GM23338 (cell line): ENCODE measurements at regions not wholly inside any gene's neighbourhood (a gene's known extent, or its start where the extent isn't known, plus 50 kb on each side); places are given as distances from the start of the nearest gene placed in this dataset.

ENCODE experiments used
- ATAC-seq: fragments of 200-7000 bp; cut with Tn5 transposase; 3 replicates; pipeline ENCODE4 v1.9.1; 2020
- DNase-seq: peaks from one replicate; pipeline ENCODE4 v3.0.0-alpha.2; 2015; ENCODE audit warnings: low spot score
- H2AFZ ChIP-seq: fragments of 200-600 bp; sonication (generic); 2 replicates; pipeline ENCODE4 v1.8.0; 2016; ENCODE audit warnings: antibody characterized with exemption, mild to moderate bottlenecking, moderate library complexity
- H3F3A ChIP-seq: fragments of 200-600 bp; sonication (generic); replicated peaks from 2 replicates; pipeline ENCODE4 v1.8.0; 2017; ENCODE audit warnings: antibody characterized with exemption, mixed run types, low read depth
- H3K27ac ChIP-seq: fragments of 200-600 bp; sonication (generic); 2 replicates; pipeline ENCODE4 v1.6.1; 2016; ENCODE audit warnings: low read depth
- H3K27me3 ChIP-seq: fragments of 200-600 bp; sonication (generic); 2 replicates; pipeline ENCODE4 v1.8.0; 2016; ENCODE audit warnings: mild to moderate bottlenecking, mixed run types, moderate library complexity; ENCODE audit not compliant: insufficient read depth
- H3K36me3 ChIP-seq: fragments of 200-600 bp; sonication (generic); 2 replicates; pipeline ENCODE4 v1.8.0; 2016; ENCODE audit warnings: mild to moderate bottlenecking; ENCODE audit not compliant: insufficient read depth
- H3K4me1 ChIP-seq: fragments of 200-600 bp; sonication (generic); 2 replicates; pipeline ENCODE4 v1.8.0; 2016; ENCODE audit warnings: mild to moderate bottlenecking, moderate library complexity; ENCODE audit not compliant: insufficient read depth
- H3K4me2 ChIP-seq: fragments of 200-600 bp; sonication (generic); 2 replicates; pipeline ENCODE4 v1.7.1; 2017; ENCODE audit warnings: mixed run types
- H3K4me3 ChIP-seq: fragments of 200-600 bp; sonication (generic); 2 replicates; pipeline ENCODE4 v1.6.1; 2016; ENCODE audit warnings: mixed run types
- H3K79me2 ChIP-seq: fragments of 200-600 bp; sonication (generic); replicated peaks from 2 replicates; pipeline ENCODE4 v1.8.0; 2017; ENCODE audit warnings: mild to moderate bottlenecking; ENCODE audit not compliant: insufficient read depth
- H3K9me2 ChIP-seq: fragments of 200-600 bp; sonication (generic); 2 replicates; pipeline ENCODE4 v1.8.0; 2017; ENCODE audit not compliant: insufficient read depth
- H4K20me1 ChIP-seq: fragments of 200-600 bp; sonication (generic); replicated peaks from 2 replicates; pipeline ENCODE4 v1.8.0; 2017; ENCODE audit warnings: mild to moderate bottlenecking; ENCODE audit not compliant: insufficient read depth
- H3K27ac Mint-ChIP-seq: 2 replicates; pipeline ENCODE4 v1.8.0; 2020; ENCODE audit warnings: inconsistent platforms, mild to moderate bottlenecking, moderate library complexity, mixed read lengths
- H3K27me3 Mint-ChIP-seq: 3 replicates; pipeline ENCODE4 v1.8.0; 2022; ENCODE audit warnings: low read depth, mild to moderate bottlenecking, moderate library complexity, mixed read lengths, inconsistent platforms; ENCODE audit not compliant: insufficient read depth, poor library complexity
- H3K36me3 Mint-ChIP-seq: 3 replicates; pipeline ENCODE4 v1.8.0; 2021; ENCODE audit warnings: low read depth, mild to moderate bottlenecking, inconsistent platforms, moderate library complexity, mixed read lengths
- H3K4me1 Mint-ChIP-seq: 3 replicates; pipeline ENCODE4 v1.8.0; 2020; ENCODE audit warnings: mild to moderate bottlenecking, inconsistent platforms, mixed read lengths
- H3K4me3 Mint-ChIP-seq: 3 replicates; pipeline ENCODE4 v1.8.0; 2021; ENCODE audit warnings: moderate library complexity, mild to moderate bottlenecking, inconsistent platforms, mixed read lengths
- H3K9me3 Mint-ChIP-seq: 3 replicates; pipeline ENCODE4 v1.8.0; 2020; ENCODE audit warnings: moderate library complexity, mild to moderate bottlenecking, inconsistent platforms, mixed read lengths
- CREB1 ChIP-seq: fragments of 250-450 bp; sonication (Bioruptor Pico); IDR thresholded peaks from 2 replicates; pipeline ENCODE4 v1.5.0; 2020; ENCODE audit warnings: low read depth, mild to moderate bottlenecking, moderate library complexity
- CTCF ChIP-seq, 2 experiments: fragments of 200-600 bp in 1 of 2; sonication (generic) in 1 of 2; conservative IDR thresholded peaks; 2 replicates each; pipeline versions ENCODE4 v1.5.1 to v1.6.1; 2016 to 2017; ENCODE audit warnings: antibody characterized with exemption in 2 of 2, low read depth in 2 of 2, mild to moderate bottlenecking in 2 of 2, moderate library complexity in 1 of 2
- ETS1 ChIP-seq: IDR thresholded peaks from 2 replicates; pipeline ENCODE4 v1.6.1; 2016; ENCODE audit warnings: antibody characterized with exemption
- EZH2 ChIP-seq: fragments of 200-600 bp; sonication (generic); IDR thresholded peaks from one replicate; pipeline ENCODE4 v1.8.0; 2017; ENCODE audit warnings: antibody characterized with exemption, mild to moderate bottlenecking, low read depth; ENCODE audit not compliant: unreplicated experiment
- EZH2phosphoT487 ChIP-seq: fragments of 200-600 bp; sonication (generic); IDR thresholded peaks from one replicate; pipeline ENCODE4 v1.8.1; 2018; ENCODE audit warnings: antibody characterized with exemption; ENCODE audit not compliant: unreplicated experiment
- JUNB ChIP-seq: IDR thresholded peaks from one replicate; pipeline ENCODE4 v1.6.1; 2016; ENCODE audit warnings: antibody characterized with exemption; ENCODE audit not compliant: unreplicated experiment
- NANOG ChIP-seq: IDR thresholded peaks from 2 replicates; pipeline ENCODE4 v1.6.1; 2016; ENCODE audit warnings: antibody characterized with exemption, borderline replicate concordance
- POLR2AphosphoS5 ChIP-seq: IDR thresholded peaks from 2 replicates; pipeline ENCODE4 v1.6.1; 2016; ENCODE audit warnings: antibody characterized with exemption, low read depth
- REST ChIP-seq: IDR thresholded peaks from one replicate; pipeline ENCODE4 v1.6.1; 2018; ENCODE audit warnings: antibody characterized with exemption; ENCODE audit not compliant: unreplicated experiment
- STAT1 ChIP-seq: IDR thresholded peaks from one replicate; pipeline ENCODE4 v1.6.1; 2016; ENCODE audit warnings: antibody characterized with exemption; ENCODE audit not compliant: unreplicated experiment
- ZNF114 ChIP-seq: fragments of 250-450 bp; sonication (Bioruptor Pico); IDR thresholded peaks from 2 replicates; pipeline ENCODE4 v1.5.0; 2020; ENCODE audit warnings: mild to moderate bottlenecking, moderate library complexity
- ZNF331 ChIP-seq: fragments of 250-450 bp; sonication (Bioruptor Pico); IDR thresholded peaks from 2 replicates; pipeline ENCODE4 v1.5.0; 2020; ENCODE audit warnings: low read depth, mild to moderate bottlenecking, moderate library complexity
- ZNF462 ChIP-seq: fragments of 250-450 bp; sonication (Bioruptor Pico); IDR thresholded peaks from 2 replicates; pipeline ENCODE4 v1.5.0; 2020; ENCODE audit warnings: mild to moderate bottlenecking, moderate library complexity

- Histone ChIP-seq H3K4me2 (no peak overlapping the region), H3K27me3 (no peaks in the 10 kb centered on the region), H2AFZ (no peak overlapping the region), H3K36me3 (no peaks in the 10 kb centered on the region), H3K4me3 (no peak overlapping the region), H3K4me1 (no peaks in the 10 kb centered on the region), H3K27ac (no peak overlapping the region), H3K79me2 (no peaks in the 10 kb centered on the region), H3F3A (no peaks in the 10 kb centered on the region), H4K20me1 (no peaks in the 10 kb centered on the region), H3K9me2 (no peaks in the 10 kb centered on the region)
- no peaks in the 10 kb centered on the region for H3K4me1 Mint-ChIP-seq
- no peaks in the 10 kb centered on the region for H3K9me3 Mint-ChIP-seq
- H3K27me3 Mint-ChIP-seq, result no peaks in the 10 kb centered on the region
- TF ChIP-seq JUNB, result no peak
- TF ChIP-seq ETS1, result no peak
- TF ChIP-seq REST, result no peak
- TF ChIP-seq STAT1, result no peak
- no peak for TF ChIP-seq POLR2AphosphoS5
- no peak for TF ChIP-seq ZNF114 (CRISPR knock-in tag)
- no peak for TF ChIP-seq CTCF (conservative IDR thresholded peaks at IDR 0.05; ENCODE audit: low read depth in 2 of 2)
- TF ChIP-seq NANOG, result no peak
- no peak for TF ChIP-seq EZH2phosphoT487
- TF ChIP-seq ZNF462, result no peak
- no peak for TF ChIP-seq EZH2
- no peak for TF ChIP-seq CREB1 (CRISPR knock-in tag)
- TF ChIP-seq ZNF331 (CRISPR knock-in tag), result no peak
- ATAC-seq (no peak), DNase-seq (no peak)
- no peaks in the 10 kb centered on the region for H3K36me3 Mint-ChIP-seq
- no peak overlapping the region for H3K4me3 Mint-ChIP-seq
- no peak overlapping the region for H3K27ac Mint-ChIP-seq
Observed at GRCh38 chr3:74905478-74905877, 291.0 kb upstream of the CNTN3 start.
